H7 (cell line): ENCODE measurements at regions not wholly inside any gene's neighbourhood (a gene's known extent, or its start where the extent isn't known, plus 50 kb on each side); places are given as distances from the start of the nearest gene placed in this dataset.
"Not testable (repeated sequence)": the region's sequence is repeated elsewhere in the genome, so short reads cannot be mapped to it uniquely, and the experiment has no call there.

Experiments
- DNase-seq: peaks from one replicate; pipeline ENCODE4 v3.0.0; 2012
- H3K27me3 ChIP-seq: 2 replicates; pipeline ENCODE4 v1.6.0; 2011; ENCODE audit warnings: mild to moderate bottlenecking, low read length; ENCODE audit not compliant: control insufficient read depth, insufficient read depth
- H3K36me3 ChIP-seq: replicated peaks from 2 replicates; pipeline ENCODE4 v1.5.1; 2011; ENCODE audit warnings: low read length; ENCODE audit not compliant: control insufficient read depth, insufficient read depth
- H3K4me3 ChIP-seq: 2 replicates; pipeline ENCODE4 v1.5.1; 2011; ENCODE audit warnings: low read depth, mild to moderate bottlenecking, control low read depth, low read length, moderate library complexity; ENCODE audit not compliant: insufficient read depth

GRCh38 chr17:72193391-72194106, 72.7 kb downstream of the SOX9 start:
- H3K27me3 ChIP-seq: no peaks in the 10 kb centered on the region; the same call in 1 of the 2 replicates
- no peaks in the 10 kb centered on the region for H3K36me3 ChIP-seq
- H3K4me3 ChIP-seq: no peak overlapping the region
- DNase-seq: no peak

GRCh38 chr17:72194107-72194440, 73.3 kb downstream of the SOX9 start:
- H3K36me3 ChIP-seq, H3K4me3 ChIP-seq, H3K27me3 ChIP-seq, DNase-seq: not testable (repeated sequence)

- Histone ChIP-seq H3K27me3 (no peaks in the 10 kb centered on the region), H3K36me3 (no peaks in the 10 kb centered on the region), H3K4me3 (no peak overlapping the region)
- no peak for DNase-seq
Observed at GRCh38 chr17:72199256-72199655, 78.4 kb downstream of the SOX9 start.

GRCh38 chr17:72204742-72205141, 83.9 kb downstream of the SOX9 start:
- no peak overlapping the region for H3K4me3 ChIP-seq
- peaks cover 2% of the 10 kb centered on the region; the same call in 1 of the 2 replicates for H3K27me3 ChIP-seq
- H3K36me3 ChIP-seq: no peaks in the 10 kb centered on the region
- no peak for DNase-seq

GRCh38 chr17:72205357-72205756, 84.5 kb downstream of the SOX9 start:
- peak; percentile 46 for DNase-seq
- Histone ChIP-seq H3K36me3 (no peaks in the 10 kb centered on the region), H3K4me3 (no peak overlapping the region), H3K27me3 (peaks cover 2% of the 10 kb centered on the region; the same call in 1 of the 2 replicates)

- no peak for DNase-seq
- Histone ChIP-seq H3K4me3 (no peak overlapping the region), H3K36me3 (no peaks in the 10 kb centered on the region), H3K27me3 (peaks cover 2% of the 10 kb centered on the region; the same call in 1 of the 2 replicates)
Observed at GRCh38 chr17:72205822-72206221, 85.0 kb downstream of the SOX9 start.

GRCh38 chr17:72206376-72206775, 85.6 kb downstream of the SOX9 start:
- H3K36me3 ChIP-seq: no peaks in the 10 kb centered on the region
- DNase-seq: no peak
- no peak overlapping the region for H3K4me3 ChIP-seq
- peaks cover 2% of the 10 kb centered on the region; the same call in 1 of the 2 replicates for H3K27me3 ChIP-seq

GRCh38 chr17:72208832-72209231, 88.0 kb downstream of the SOX9 start:
- peaks cover 2% of the 10 kb centered on the region; the same call in 1 of the 2 replicates for H3K27me3 ChIP-seq
- no peak overlapping the region for H3K4me3 ChIP-seq
- H3K36me3 ChIP-seq: no peaks in the 10 kb centered on the region
- no peak for DNase-seq

GRCh38 chr17:72212041-72212440, 91.2 kb downstream of the SOX9 start:
- DNase-seq: no peak
- Histone ChIP-seq H3K4me3 (no peak overlapping the region), H3K27me3 (peaks cover 4% of the 10 kb centered on the region; the same call in 1 of the 2 replicates), H3K36me3 (no peaks in the 10 kb centered on the region)

GRCh38 chr17:72215490-72215889, 94.7 kb downstream of the SOX9 start:
- Histone ChIP-seq H3K36me3 (no peaks in the 10 kb centered on the region), H3K27me3 (peaks cover 32% of the 10 kb centered on the region), H3K4me3 (no peak overlapping the region)
- no peak for DNase-seq

- Histone ChIP-seq H3K27me3 (peaks cover 37% of the 10 kb centered on the region), H3K4me3 (no peak overlapping the region), H3K36me3 (no peaks in the 10 kb centered on the region)
- DNase-seq: no peak
Observed at GRCh38 chr17:72215928-72216327, 95.1 kb downstream of the SOX9 start.

- Histone ChIP-seq H3K4me3 (peak overlapping the region; percentile 34), H3K36me3 (no peaks in the 10 kb centered on the region), H3K27me3 (peaks cover 51% of the 10 kb centered on the region)
- peak; percentile 54 for DNase-seq
Observed at GRCh38 chr17:72219137-72219823, 98.5 kb downstream of the SOX9 start.

GRCh38 chr17:72219824-72220493, 99.1 kb downstream of the SOX9 start:
- Histone ChIP-seq H3K36me3 (no peaks in the 10 kb centered on the region), H3K4me3 (peak overlapping the region; percentile 34), H3K27me3 (peaks cover 51% of the 10 kb centered on the region)
- DNase-seq: peak; percentile 33

- no peak for DNase-seq
- Histone ChIP-seq H3K36me3 (no peaks in the 10 kb centered on the region), H3K4me3 (no peak overlapping the region), H3K27me3 (peaks cover 42% of the 10 kb centered on the region)
Observed at GRCh38 chr17:72222661-72223380, 102.0 kb downstream of the SOX9 start.
